Type B pancreatic cell (in vitro differentiated cells): ENCODE measurements at regions not wholly inside any gene's neighbourhood (a gene's known extent, or its start where the extent isn't known, plus 50 kb on each side); places are given as distances from the start of the nearest gene placed in this dataset.

Experiments used
- DNase-seq: peaks from one replicate; pipeline ENCODE4 v3.0.0; 2021; ENCODE audit warnings: mixed read lengths; ENCODE audit not compliant: unreplicated experiment; ENCODE audit errors: extremely low spot score
- H3K27ac Mint-ChIP-seq: 2 replicates; pipeline ENCODE4 v1.8.0; 2021; ENCODE audit warnings: mild to moderate bottlenecking, mixed read lengths
- H3K27me3 Mint-ChIP-seq: 2 replicates; pipeline ENCODE4 v1.8.0; 2021; ENCODE audit warnings: mixed read lengths
- H3K36me3 Mint-ChIP-seq: 2 replicates; pipeline ENCODE4 v1.8.0; 2021; ENCODE audit warnings: mixed read lengths
- H3K4me1 Mint-ChIP-seq: one replicate; pipeline ENCODE4 v1.8.0; 2021; ENCODE audit warnings: mixed read lengths; ENCODE audit not compliant: unreplicated experiment
- H3K4me3 Mint-ChIP-seq: 2 replicates; pipeline ENCODE4 v1.8.0; 2021; ENCODE audit warnings: mild to moderate bottlenecking, mixed read lengths
- H3K9me3 Mint-ChIP-seq: 2 replicates; pipeline ENCODE4 v1.8.0; 2021; ENCODE audit warnings: mixed read lengths
- TF ChIP-seq, protein P1 (sequence below): fragments of 200-600 bp; sonication (generic); conservative IDR thresholded peaks from 2 replicates; pipeline ENCODE4 v1.5.0; 2021; ENCODE audit warnings: antibody characterized with exemption, mild to moderate bottlenecking

GRCh38 chr17:10894220-10894619 lies 56.3 kb upstream of the PIRT start:
- no peaks in the 10 kb centered on the region for H3K27me3 Mint-ChIP-seq
- no peaks in the 10 kb centered on the region for H3K36me3 Mint-ChIP-seq
- no peaks in the 10 kb centered on the region for H3K9me3 Mint-ChIP-seq
- no peak for DNase-seq
- TF ChIP-seq, protein P1, sequence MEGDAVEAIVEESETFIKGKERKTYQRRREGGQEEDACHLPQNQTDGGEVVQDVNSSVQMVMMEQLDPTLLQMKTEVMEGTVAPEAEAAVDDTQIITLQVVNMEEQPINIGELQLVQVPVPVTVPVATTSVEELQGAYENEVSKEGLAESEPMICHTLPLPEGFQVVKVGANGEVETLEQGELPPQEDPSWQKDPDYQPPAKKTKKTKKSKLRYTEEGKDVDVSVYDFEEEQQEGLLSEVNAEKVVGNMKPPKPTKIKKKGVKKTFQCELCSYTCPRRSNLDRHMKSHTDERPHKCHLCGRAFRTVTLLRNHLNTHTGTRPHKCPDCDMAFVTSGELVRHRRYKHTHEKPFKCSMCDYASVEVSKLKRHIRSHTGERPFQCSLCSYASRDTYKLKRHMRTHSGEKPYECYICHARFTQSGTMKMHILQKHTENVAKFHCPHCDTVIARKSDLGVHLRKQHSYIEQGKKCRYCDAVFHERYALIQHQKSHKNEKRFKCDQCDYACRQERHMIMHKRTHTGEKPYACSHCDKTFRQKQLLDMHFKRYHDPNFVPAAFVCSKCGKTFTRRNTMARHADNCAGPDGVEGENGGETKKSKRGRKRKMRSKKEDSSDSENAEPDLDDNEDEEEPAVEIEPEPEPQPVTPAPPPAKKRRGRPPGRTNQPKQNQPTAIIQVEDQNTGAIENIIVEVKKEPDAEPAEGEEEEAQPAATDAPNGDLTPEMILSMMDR, result no peak
- no peak overlapping the region for H3K4me3 Mint-ChIP-seq
- H3K27ac Mint-ChIP-seq, result no peak overlapping the region
- no peaks in the 10 kb centered on the region for H3K4me1 Mint-ChIP-seq

- no peaks in the 10 kb centered on the region for H3K4me1 Mint-ChIP-seq
Observed at GRCh38 chr17:10888858-10889257, 51.0 kb upstream of the PIRT start.

More at GRCh38 chr17:10888858-10889257, 51.0 kb upstream of the PIRT start:
- H3K9me3 Mint-ChIP-seq, result no peaks in the 10 kb centered on the region
- no peak for DNase-seq
- TF ChIP-seq, protein P1, result no peak
- H3K36me3 Mint-ChIP-seq, result no peaks in the 10 kb centered on the region
- H3K4me3 Mint-ChIP-seq, result no peak overlapping the region
- H3K27me3 Mint-ChIP-seq, result peaks cover 5% of the 10 kb centered on the region
- H3K27ac Mint-ChIP-seq, result no peak overlapping the region
